WTC11 (cell line): ENCODE measurements at regions not wholly inside any gene's neighbourhood (a gene's known extent, or its start where the extent isn't known, plus 50 kb on each side); places are given as distances from the start of the nearest gene placed in this dataset.

Experiments
- ATAC-seq: fragments of 200-7000 bp; cut with Tn5 transposase; 2 replicates; pipeline ENCODE4 v1.10.0; 2021; ENCODE audit warnings: mild to moderate bottlenecking, moderate library complexity
- CTCF ChIA-PET: fragments of 300-600 bp; sonication (Branson Sonifier 250); formaldehyde crosslinking; loops from one replicate; lab custom pipeline; 2021; ENCODE audit warnings: antibody characterized with exemption; lab: Charles Lee
- POLR2A ChIA-PET: fragments of 350-600 bp; sonication (Branson Sonifier 250); formaldehyde crosslinking; loops from one replicate; lab custom pipeline; 2021; ENCODE audit warnings: antibody characterized with exemption; lab: Charles Lee
- DNase-seq: peaks from one replicate; pipeline ENCODE4 v3.0.0; 2021; ENCODE audit warnings: low spot score
- H3K27ac Mint-ChIP-seq: 2 replicates; pipeline ENCODE4 v1.8.0; 2021; ENCODE audit warnings: mixed read lengths
- H3K27me3 Mint-ChIP-seq: 2 replicates; pipeline ENCODE4 v1.8.0; 2021; ENCODE audit warnings: low read depth, mild to moderate bottlenecking, moderate library complexity, mixed read lengths
- H3K36me3 Mint-ChIP-seq: 2 replicates; pipeline ENCODE4 v1.8.0; 2021; ENCODE audit warnings: mixed read lengths
- H3K4me1 Mint-ChIP-seq: 2 replicates; pipeline ENCODE4 v1.8.0; 2022; ENCODE audit warnings: mixed read lengths
- H3K4me3 Mint-ChIP-seq: 2 replicates; pipeline ENCODE4 v1.8.0; 2021; ENCODE audit warnings: mild to moderate bottlenecking, moderate library complexity, mixed read lengths
- H3K9me3 Mint-ChIP-seq: 2 replicates; pipeline ENCODE4 v1.8.0; 2021; ENCODE audit warnings: mixed read lengths
- ELF4 ChIP-seq: sonication (generic); formaldehyde crosslinking; IDR thresholded peaks from 2 replicates; pipeline ENCODE4 v1.8.1; 2022; ENCODE audit warnings: low read depth, mild to moderate bottlenecking, moderate library complexity, missing genetic modification reagents
- ESRRA ChIP-seq: sonication (generic); formaldehyde crosslinking; IDR thresholded peaks from 2 replicates; pipeline ENCODE4 v1.8.1; 2022; ENCODE audit warnings: mild to moderate bottlenecking, missing genetic modification reagents, borderline replicate concordance
- GRHL2 ChIP-seq: fragments of 250-450 bp; sonication (Bioruptor Pico); IDR thresholded peaks from 2 replicates; pipeline ENCODE4 v1.8.0; 2022; ENCODE audit warnings: mild to moderate bottlenecking, moderate library complexity; ENCODE audit not compliant: insufficient replicate concordance, severe bottlenecking
- IRF2 ChIP-seq: sonication (generic); formaldehyde crosslinking; IDR thresholded peaks from 2 replicates; pipeline ENCODE4 v1.8.0; 2022; ENCODE audit warnings: low read depth, missing genetic modification reagents, borderline replicate concordance
- MYBL2 ChIP-seq: sonication (generic); formaldehyde crosslinking; IDR thresholded peaks from 2 replicates; pipeline ENCODE4 v1.8.1; 2023; ENCODE audit warnings: mild to moderate bottlenecking, moderate library complexity, missing genetic modification reagents
- RELA ChIP-seq: sonication (generic); formaldehyde crosslinking; IDR thresholded peaks from 2 replicates; pipeline ENCODE4 v1.8.1; 2022; ENCODE audit warnings: missing genetic modification reagents, mild to moderate bottlenecking, borderline replicate concordance
- SMAD4 ChIP-seq: sonication (generic); formaldehyde crosslinking; IDR thresholded peaks from 2 replicates; pipeline ENCODE4 v1.8.0; 2022; ENCODE audit warnings: mild to moderate bottlenecking, missing genetic modification reagents
- TCF7 ChIP-seq: sonication (generic); formaldehyde crosslinking; IDR thresholded peaks from 2 replicates; pipeline ENCODE4 v1.8.0; 2022; ENCODE audit warnings: mild to moderate bottlenecking, low read depth, missing genetic modification reagents, moderate library complexity
- ZNF121 ChIP-seq: sonication (generic); formaldehyde crosslinking; IDR thresholded peaks from 2 replicates; pipeline ENCODE4 v1.8.0; 2023; ENCODE audit warnings: missing genetic modification reagents
- ZNF219 ChIP-seq: sonication (generic); formaldehyde crosslinking; IDR thresholded peaks from 2 replicates; pipeline ENCODE4 v1.8.0; 2023; ENCODE audit warnings: missing genetic modification reagents, mild to moderate bottlenecking, borderline replicate concordance
- TF ChIP-seq, protein P1 (sequence below): sonication (generic); formaldehyde crosslinking; IDR thresholded peaks from 2 replicates; pipeline ENCODE4 v1.8.1; 2022; ENCODE audit warnings: mild to moderate bottlenecking, missing genetic modification reagents, moderate library complexity, borderline replicate concordance
- TF ChIP-seq, protein P2 (sequence below): sonication (generic); formaldehyde crosslinking; IDR thresholded peaks from 2 replicates; pipeline ENCODE4 v1.8.1; 2023; ENCODE audit warnings: mild to moderate bottlenecking, missing genetic modification reagents
- TF ChIP-seq, protein P3 (sequence below): sonication (generic); formaldehyde crosslinking; IDR thresholded peaks from 2 replicates; pipeline ENCODE4 v1.8.0; 2022; ENCODE audit warnings: mild to moderate bottlenecking, missing genetic modification reagents
- TF ChIP-seq, protein P4 (sequence below): sonication (generic); formaldehyde crosslinking; IDR thresholded peaks from 2 replicates; pipeline ENCODE4 v1.8.1; 2023; ENCODE audit warnings: mild to moderate bottlenecking, missing genetic modification reagents
- TF ChIP-seq, protein P5 (sequence below): sonication (generic); formaldehyde crosslinking; IDR thresholded peaks from 2 replicates; pipeline ENCODE4 v1.8.1; 2022; ENCODE audit warnings: missing genetic modification reagents, borderline replicate concordance
- TF ChIP-seq, protein P6 (sequence below): sonication (generic); formaldehyde crosslinking; IDR thresholded peaks from 2 replicates; pipeline ENCODE4 v1.8.1; 2023; ENCODE audit warnings: mild to moderate bottlenecking, moderate library complexity, missing genetic modification reagents

DNA sequence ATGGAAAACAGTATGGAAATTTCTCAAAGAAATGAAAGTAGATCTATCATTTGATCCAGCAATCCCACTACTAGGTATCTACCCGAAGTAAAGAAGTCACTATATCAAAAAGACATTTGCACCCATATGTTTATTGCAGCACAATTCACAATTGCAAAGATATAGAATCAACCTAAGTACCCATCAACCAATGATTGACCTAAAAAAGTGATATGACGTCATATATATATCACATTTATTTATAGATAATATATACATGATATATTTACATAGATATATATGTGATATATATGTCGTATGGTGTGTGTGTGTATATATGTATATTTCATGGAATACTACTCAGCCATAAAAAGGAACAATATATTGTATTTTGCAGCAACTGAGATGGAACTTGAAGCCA lies 188.3 kb upstream of the ARHGAP42 start (continued):
- no peak for TF ChIP-seq ESRRA (CRISPR knock-in tag)
- TF ChIP-seq, protein P1, sequence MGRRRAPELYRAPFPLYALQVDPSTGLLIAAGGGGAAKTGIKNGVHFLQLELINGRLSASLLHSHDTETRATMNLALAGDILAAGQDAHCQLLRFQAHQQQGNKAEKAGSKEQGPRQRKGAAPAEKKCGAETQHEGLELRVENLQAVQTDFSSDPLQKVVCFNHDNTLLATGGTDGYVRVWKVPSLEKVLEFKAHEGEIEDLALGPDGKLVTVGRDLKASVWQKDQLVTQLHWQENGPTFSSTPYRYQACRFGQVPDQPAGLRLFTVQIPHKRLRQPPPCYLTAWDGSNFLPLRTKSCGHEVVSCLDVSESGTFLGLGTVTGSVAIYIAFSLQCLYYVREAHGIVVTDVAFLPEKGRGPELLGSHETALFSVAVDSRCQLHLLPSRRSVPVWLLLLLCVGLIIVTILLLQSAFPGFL: no peak
- TF ChIP-seq IRF2: no peak
- TF ChIP-seq ELF4 (CRISPR knock-in tag): no peak
- no peak for TF ChIP-seq ZNF121
- no peak for TF ChIP-seq RELA (CRISPR knock-in tag)
- TF ChIP-seq, protein P2, sequence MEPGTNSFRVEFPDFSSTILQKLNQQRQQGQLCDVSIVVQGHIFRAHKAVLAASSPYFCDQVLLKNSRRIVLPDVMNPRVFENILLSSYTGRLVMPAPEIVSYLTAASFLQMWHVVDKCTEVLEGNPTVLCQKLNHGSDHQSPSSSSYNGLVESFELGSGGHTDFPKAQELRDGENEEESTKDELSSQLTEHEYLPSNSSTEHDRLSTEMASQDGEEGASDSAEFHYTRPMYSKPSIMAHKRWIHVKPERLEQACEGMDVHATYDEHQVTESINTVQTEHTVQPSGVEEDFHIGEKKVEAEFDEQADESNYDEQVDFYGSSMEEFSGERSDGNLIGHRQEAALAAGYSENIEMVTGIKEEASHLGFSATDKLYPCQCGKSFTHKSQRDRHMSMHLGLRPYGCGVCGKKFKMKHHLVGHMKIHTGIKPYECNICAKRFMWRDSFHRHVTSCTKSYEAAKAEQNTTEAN (CRISPR knock-in tag): no peak

DNA sequence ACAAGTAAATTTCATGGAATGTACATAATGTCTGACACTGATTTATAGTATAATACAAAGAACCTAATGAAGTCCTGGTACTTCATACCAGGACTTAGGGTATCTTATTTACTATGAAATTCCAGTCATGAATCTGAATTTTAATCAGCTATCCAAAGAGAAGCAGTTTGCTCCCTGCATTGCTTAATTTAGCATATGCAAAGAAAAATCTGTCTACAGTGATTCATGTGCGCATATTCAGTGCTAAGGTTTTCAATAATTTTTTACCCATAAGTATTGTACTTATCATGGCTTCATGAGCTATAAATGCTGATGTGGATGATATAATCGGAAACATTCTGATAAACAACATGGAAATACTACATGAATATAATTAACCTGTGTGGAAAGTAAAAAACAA lies 185.6 kb upstream of the ARHGAP42 start:
- TF ChIP-seq, protein P3, sequence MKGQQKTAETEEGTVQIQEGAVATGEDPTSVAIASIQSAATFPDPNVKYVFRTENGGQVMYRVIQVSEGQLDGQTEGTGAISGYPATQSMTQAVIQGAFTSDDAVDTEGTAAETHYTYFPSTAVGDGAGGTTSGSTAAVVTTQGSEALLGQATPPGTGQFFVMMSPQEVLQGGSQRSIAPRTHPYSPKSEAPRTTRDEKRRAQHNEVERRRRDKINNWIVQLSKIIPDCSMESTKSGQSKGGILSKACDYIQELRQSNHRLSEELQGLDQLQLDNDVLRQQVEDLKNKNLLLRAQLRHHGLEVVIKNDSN: no peak
- TF ChIP-seq, protein P4, sequence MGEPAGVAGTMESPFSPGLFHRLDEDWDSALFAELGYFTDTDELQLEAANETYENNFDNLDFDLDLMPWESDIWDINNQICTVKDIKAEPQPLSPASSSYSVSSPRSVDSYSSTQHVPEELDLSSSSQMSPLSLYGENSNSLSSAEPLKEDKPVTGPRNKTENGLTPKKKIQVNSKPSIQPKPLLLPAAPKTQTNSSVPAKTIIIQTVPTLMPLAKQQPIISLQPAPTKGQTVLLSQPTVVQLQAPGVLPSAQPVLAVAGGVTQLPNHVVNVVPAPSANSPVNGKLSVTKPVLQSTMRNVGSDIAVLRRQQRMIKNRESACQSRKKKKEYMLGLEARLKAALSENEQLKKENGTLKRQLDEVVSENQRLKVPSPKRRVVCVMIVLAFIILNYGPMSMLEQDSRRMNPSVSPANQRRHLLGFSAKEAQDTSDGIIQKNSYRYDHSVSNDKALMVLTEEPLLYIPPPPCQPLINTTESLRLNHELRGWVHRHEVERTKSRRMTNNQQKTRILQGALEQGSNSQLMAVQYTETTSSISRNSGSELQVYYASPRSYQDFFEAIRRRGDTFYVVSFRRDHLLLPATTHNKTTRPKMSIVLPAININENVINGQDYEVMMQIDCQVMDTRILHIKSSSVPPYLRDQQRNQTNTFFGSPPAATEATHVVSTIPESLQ (CRISPR knock-in tag): no peak
- TF ChIP-seq GRHL2 (CRISPR knock-in tag) (no peak), ZNF219 (CRISPR knock-in tag) (no peak)
- TF ChIP-seq, protein P5, sequence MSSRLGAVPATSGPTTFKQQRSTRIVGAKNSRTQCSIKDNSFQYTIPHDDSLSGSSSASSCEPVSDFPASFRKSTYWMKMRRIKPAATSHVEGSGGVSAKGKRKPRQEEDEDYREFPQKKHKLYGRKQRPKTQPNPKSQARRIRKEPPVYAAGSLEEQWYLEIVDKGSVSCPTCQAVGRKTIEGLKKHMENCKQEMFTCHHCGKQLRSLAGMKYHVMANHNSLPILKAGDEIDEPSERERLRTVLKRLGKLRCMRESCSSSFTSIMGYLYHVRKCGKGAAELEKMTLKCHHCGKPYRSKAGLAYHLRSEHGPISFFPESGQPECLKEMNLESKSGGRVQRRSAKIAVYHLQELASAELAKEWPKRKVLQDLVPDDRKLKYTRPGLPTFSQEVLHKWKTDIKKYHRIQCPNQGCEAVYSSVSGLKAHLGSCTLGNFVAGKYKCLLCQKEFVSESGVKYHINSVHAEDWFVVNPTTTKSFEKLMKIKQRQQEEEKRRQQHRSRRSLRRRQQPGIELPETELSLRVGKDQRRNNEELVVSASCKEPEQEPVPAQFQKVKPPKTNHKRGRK: no peak
- H3K4me3 Mint-ChIP-seq: no peak overlapping the region
- H3K4me1 Mint-ChIP-seq: peaks cover 2% of the 10 kb centered on the region; the same call in 1 of the 2 replicates
- no peaks in the 10 kb centered on the region for H3K27me3 Mint-ChIP-seq
- no peak overlapping the region for H3K27ac Mint-ChIP-seq
- ChIA-PET POLR2A (no interaction called here), CTCF (no interaction called here)
- DNase-seq (no peak), ATAC-seq (no peak)
- peaks cover 6% of the 10 kb centered on the region; the same call in 1 of the 2 replicates for H3K36me3 Mint-ChIP-seq
- peaks cover 15% of the 10 kb centered on the region for H3K9me3 Mint-ChIP-seq

DNA sequence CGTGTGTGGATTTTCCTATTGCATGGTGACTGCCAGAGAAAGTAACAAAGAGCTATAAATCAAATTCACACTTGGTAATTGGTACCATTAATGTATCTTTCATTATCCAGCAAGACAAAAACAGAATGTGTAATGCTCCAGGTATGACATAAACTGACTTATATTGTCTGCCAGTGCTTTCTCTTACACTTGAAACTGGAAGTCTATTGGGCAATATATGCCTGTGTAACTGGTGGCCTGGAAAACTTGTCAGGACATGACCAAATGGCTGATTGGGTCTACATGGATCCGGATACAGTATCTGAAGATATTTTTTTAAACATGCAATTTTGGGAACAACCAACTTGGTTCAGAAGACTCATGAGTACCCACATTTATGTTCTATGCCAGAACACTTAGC lies 174.6 kb upstream of the ARHGAP42 start:
- no peak for TF ChIP-seq TCF7 (CRISPR knock-in tag)
- peaks cover 3% of the 10 kb centered on the region for H3K9me3 Mint-ChIP-seq
- DNase-seq (no peak), ATAC-seq (no peak)
- POLR2A ChIA-PET: no interaction called here
- peaks cover 8% of the 10 kb centered on the region for H3K4me1 Mint-ChIP-seq
- CTCF ChIA-PET: interaction anchor here (0.7 kb wide), 1 partner anchor 13 kb away, joined by 3 read pairs; no protein-coding TSS in a partner anchor
- H3K27me3 Mint-ChIP-seq: no peaks in the 10 kb centered on the region
- H3K27ac Mint-ChIP-seq: no peak overlapping the region
- no peak overlapping the region for H3K4me3 Mint-ChIP-seq
- H3K36me3 Mint-ChIP-seq: no peaks in the 10 kb centered on the region

DNA sequence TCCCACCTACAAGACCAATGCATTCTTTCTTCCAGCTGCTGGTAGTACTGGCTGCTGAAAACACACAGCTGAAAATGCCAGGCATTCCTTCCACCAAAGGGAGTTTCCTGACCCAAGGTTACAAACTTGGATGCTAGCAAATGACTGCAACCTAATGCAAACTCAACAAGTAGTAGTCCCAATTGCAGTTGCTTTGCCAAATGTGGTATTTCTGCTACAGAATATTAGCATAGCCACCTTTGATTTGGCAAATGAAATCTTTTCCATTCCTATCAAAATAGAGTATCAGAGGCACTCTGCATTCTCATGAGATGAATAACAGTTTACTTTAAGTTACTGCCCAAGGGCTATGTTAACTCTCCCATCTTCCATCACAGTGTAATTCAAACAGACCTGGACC lies 172.0 kb upstream of the ARHGAP42 start:
- DNase-seq: peak; percentile 18
- POLR2A ChIA-PET: no interaction called here

More for the DNA sequence above, 172.0 kb upstream of the ARHGAP42 start:
- ATAC-seq: peak; percentile 87
- peak overlapping the region; percentile 61; the same call in 1 of the 2 replicates for H3K27ac Mint-ChIP-seq
- H3K27me3 Mint-ChIP-seq: no peaks in the 10 kb centered on the region
- H3K4me1 Mint-ChIP-seq: peaks cover 8% of the 10 kb centered on the region
- no peaks in the 10 kb centered on the region for H3K36me3 Mint-ChIP-seq
- no peak overlapping the region for H3K4me3 Mint-ChIP-seq
- H3K9me3 Mint-ChIP-seq: no peaks in the 10 kb centered on the region
- TF ChIP-seq MYBL2: no peak
- no peak for TF ChIP-seq SMAD4 (CRISPR knock-in tag)
- TF ChIP-seq, protein P6, sequence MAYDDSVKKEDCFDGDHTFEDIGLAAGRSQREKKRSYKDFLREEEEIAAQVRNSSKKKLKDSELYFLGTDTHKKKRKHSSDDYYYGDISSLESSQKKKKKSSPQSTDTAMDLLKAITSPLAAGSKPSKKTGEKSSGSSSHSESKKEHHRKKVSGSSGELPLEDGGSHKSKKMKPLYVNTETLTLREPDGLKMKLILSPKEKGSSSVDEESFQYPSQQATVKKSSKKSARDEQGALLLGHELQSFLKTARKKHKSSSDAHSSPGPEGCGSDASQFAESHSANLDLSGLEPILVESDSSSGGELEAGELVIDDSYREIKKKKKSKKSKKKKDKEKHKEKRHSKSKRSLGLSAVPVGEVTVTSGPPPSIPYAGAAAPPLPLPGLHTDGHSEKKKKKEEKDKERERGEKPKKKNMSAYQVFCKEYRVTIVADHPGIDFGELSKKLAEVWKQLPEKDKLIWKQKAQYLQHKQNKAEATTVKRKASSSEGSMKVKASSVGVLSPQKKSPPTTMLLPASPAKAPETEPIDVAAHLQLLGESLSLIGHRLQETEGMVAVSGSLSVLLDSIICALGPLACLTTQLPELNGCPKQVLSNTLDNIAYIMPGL: no peak
- CTCF ChIA-PET: interaction anchor here (0.8 kb wide), 1 partner anchor 11 kb away, joined by 4 read pairs; no protein-coding TSS in a partner anchor
